Stimulated activated CD4-positive, alpha-beta T cell treated with anti-CD3 and anti-CD28 coated beads, Interleukin-15, amount 100 ng/mL, for 1 hour (primary cell): ENCODE measurements at regions not wholly inside any gene's neighbourhood (a gene's known extent, or its start where the extent isn't known, plus 50 kb on each side); places are given as distances from the start of the nearest gene placed in this dataset.

Experiments used
- DNase-seq, 2 donors: peaks; one replicate each; pipeline ENCODE4 v3.0.0-alpha.2; 2020; ENCODE audit warnings: low read depth in 1 of 2, low spot score in 1 of 2

GRCh38 chr4:111778543-111778942, 366.7 kb upstream of the FAM241A start:
- DNase-seq, result no peak

GRCh38 chr4:111780965-111781364, 364.3 kb upstream of the FAM241A start:
- no peak for DNase-seq

GRCh38 chr4:111781611-111782010, 363.6 kb upstream of the FAM241A start:
- DNase-seq, result no peak

- DNase-seq, result no peak
These were observed 357.2 kb upstream of the FAM241A start for GRCh38 chr4:111788099-111788498.

- DNase-seq, result no peak
These were observed 355.2 kb upstream of the FAM241A start for GRCh38 chr4:111789901-111790640.

- no peak for DNase-seq
These were observed 352.6 kb upstream of the FAM241A start for GRCh38 chr4:111792632-111793031.

- DNase-seq, result no peak
These were observed 351.7 kb upstream of the FAM241A start for GRCh38 chr4:111793433-111794091.

- no peak for DNase-seq
These were observed 347.6 kb upstream of the FAM241A start for GRCh38 chr4:111797455-111798163.

GRCh38 chr4:111798840-111799239, 346.4 kb upstream of the FAM241A start:
- no peak for DNase-seq

- no peak for DNase-seq
These were observed 344.7 kb upstream of the FAM241A start for GRCh38 chr4:111800551-111800950.

- no peak for DNase-seq
These were observed 343.1 kb upstream of the FAM241A start for GRCh38 chr4:111802191-111802590.

- DNase-seq, result no peak
These were observed 338.9 kb upstream of the FAM241A start for GRCh38 chr4:111806331-111806730.

GRCh38 chr4:111807576-111807975, 337.7 kb upstream of the FAM241A start:
- no peak for DNase-seq

GRCh38 chr4:111808174-111808573, 337.1 kb upstream of the FAM241A start:
- no peak for DNase-seq

- no peak for DNase-seq
These were observed 333.6 kb upstream of the FAM241A start for GRCh38 chr4:111811661-111812060.

GRCh38 chr4:111812114-111812513, 333.1 kb upstream of the FAM241A start:
- DNase-seq, result no peak

GRCh38 chr4:111812760-111813159, 332.5 kb upstream of the FAM241A start:
- DNase-seq, result no peak

- DNase-seq, result no peak
These were observed 331.6 kb upstream of the FAM241A start for GRCh38 chr4:111813555-111814140.

GRCh38 chr4:111814961-111815360, 330.3 kb upstream of the FAM241A start:
- no peak for DNase-seq

GRCh38 chr4:111821342-111821741, 323.9 kb upstream of the FAM241A start:
- DNase-seq, result no peak

- no peak for DNase-seq
These were observed 308.7 kb upstream of the FAM241A start for GRCh38 chr4:111836601-111837000.

GRCh38 chr4:111837761-111838160, 307.5 kb upstream of the FAM241A start:
- DNase-seq, result no peak
